BLaER1 treated with 17β-estradiol and CSF1 and Interleukin-3, amounts not matched to agents 10 nM and 100 nM (cell line): ENCODE measurements at regions not wholly inside any gene's neighbourhood (a gene's known extent, or its start where the extent isn't known, plus 50 kb on each side); places are given as distances from the start of the nearest gene placed in this dataset.
"Not testable (repeated sequence)": the region's sequence is repeated elsewhere in the genome, so short reads cannot be mapped to it uniquely, and the experiment has no call there.

ENCODE experiments used
- H3K27ac ChIP-seq, 11 experiments: shearing (Covaris generic); formaldehyde crosslinking; 2 replicates each; pipeline ENCODE4 v1.8.1; 2022
- H3K27me3 ChIP-seq, 11 experiments: shearing (Covaris generic); formaldehyde crosslinking; 2 replicates each; pipeline ENCODE4 v1.8.1; 2022
- H3K36me3 ChIP-seq, 11 experiments: shearing (Covaris generic); formaldehyde crosslinking; 2 replicates each; pipeline ENCODE4 v1.8.1; 2022
- H3K4me1 ChIP-seq, 10 experiments: shearing (Covaris generic); formaldehyde crosslinking; 2 replicates each; pipeline ENCODE4 v1.8.1; 2022
- H3K4me2 ChIP-seq, 11 experiments: shearing (Covaris generic); formaldehyde crosslinking; 2 replicates each; pipeline ENCODE4 v1.8.1; 2022
- H3K4me3 ChIP-seq, 10 experiments: shearing (Covaris generic); formaldehyde crosslinking; 2 replicates each; pipeline ENCODE4 v1.8.1; 2022
- H3K9ac ChIP-seq, 11 experiments: shearing (Covaris generic); formaldehyde crosslinking; 2 replicates each; pipeline ENCODE4 v1.8.1; 2022
- H3K9me3 ChIP-seq, 11 experiments: shearing (Covaris generic); formaldehyde crosslinking; replicated peaks in 1 of 11; 2 replicates each; pipeline ENCODE4 v1.8.1; 2022
- H4K20me1 ChIP-seq, 11 experiments: shearing (Covaris generic); formaldehyde crosslinking; 2 replicates each; pipeline ENCODE4 v1.8.1; 2022
- Cebpa-rat ChIP-seq, 11 experiments: shearing (Covaris generic); IDR thresholded peaks; 2 replicates each; pipeline ENCODE4 v1.8.1; 2022

- no peak overlapping the region for H3K27ac ChIP-seq
- H3K4me3 ChIP-seq, result no peak overlapping the region
- H3K4me1 ChIP-seq, result no peaks in the 10 kb centered on the region
- TF ChIP-seq Cebpa-rat (IDR thresholded peaks at IDR 0.05), result no peak
- no peak overlapping the region for H3K9ac ChIP-seq
- no peak overlapping the region for H3K4me2 ChIP-seq
- no peaks in the 10 kb centered on the region for H4K20me1 ChIP-seq
- H3K27me3 ChIP-seq, result no peaks in the 10 kb centered on the region
- no peaks in the 10 kb centered on the region; a peak in 4 of 22 replicates for H3K9me3 ChIP-seq
- no peaks in the 10 kb centered on the region for H3K36me3 ChIP-seq
Measured at GRCh38 chr6:121536345-121536744, 100.9 kb downstream of the GJA1 start.

- Histone ChIP-seq H3K9me3 (no peaks in the 10 kb centered on the region), H3K4me3 (no peak overlapping the region), H3K4me2 (no peak overlapping the region), H3K36me3 (no peaks in the 10 kb centered on the region), H3K27me3 (no peaks in the 10 kb centered on the region), H3K9ac (no peak overlapping the region), H3K4me1 (no peaks in the 10 kb centered on the region), H3K27ac (no peak overlapping the region), H4K20me1 (no peaks in the 10 kb centered on the region)
- TF ChIP-seq Cebpa-rat (IDR thresholded peaks at IDR 0.05), result no peak
Measured at GRCh38 chr6:121539439-121539838, 104.0 kb downstream of the GJA1 start.

GRCh38 chr6:121540210-121540609 lies 104.8 kb downstream of the GJA1 start:
- TF ChIP-seq Cebpa-rat (IDR thresholded peaks at IDR 0.05), result no peak
- Histone ChIP-seq H4K20me1 (no peaks in the 10 kb centered on the region), H3K27ac (no peak overlapping the region), H3K9me3 (no peaks in the 10 kb centered on the region), H3K4me1 (no peaks in the 10 kb centered on the region), H3K9ac (no peak overlapping the region), H3K36me3 (no peaks in the 10 kb centered on the region), H3K4me2 (no peak overlapping the region), H3K4me3 (no peak overlapping the region), H3K27me3 (no peaks in the 10 kb centered on the region)

- H4K20me1 ChIP-seq, result no peaks in the 10 kb centered on the region
- no peaks in the 10 kb centered on the region for H3K4me1 ChIP-seq
- no peaks in the 10 kb centered on the region for H3K27me3 ChIP-seq
- TF ChIP-seq Cebpa-rat (IDR thresholded peaks at IDR 0.05), result no peak
- no peaks in the 10 kb centered on the region for H3K9me3 ChIP-seq
- no peak overlapping the region for H3K4me2 ChIP-seq
- no peaks in the 10 kb centered on the region for H3K36me3 ChIP-seq
- H3K9ac ChIP-seq, result no peak overlapping the region
- no peak overlapping the region for H3K4me3 ChIP-seq
- no peak overlapping the region for H3K27ac ChIP-seq
Measured at GRCh38 chr6:121544691-121545090, 109.2 kb downstream of the GJA1 start.

GRCh38 chr6:121548131-121548530 lies 112.7 kb downstream of the GJA1 start:
- Histone ChIP-seq H3K27me3 (no peaks in the 10 kb centered on the region), H3K4me3 (no peak overlapping the region), H4K20me1 (no peaks in the 10 kb centered on the region), H3K9me3 (no peaks in the 10 kb centered on the region), H3K4me1 (no peaks in the 10 kb centered on the region), H3K4me2 (no peak overlapping the region), H3K27ac (no peak overlapping the region), H3K36me3 (no peaks in the 10 kb centered on the region), H3K9ac (no peak overlapping the region)
- no peak for TF ChIP-seq Cebpa-rat (IDR thresholded peaks at IDR 0.05)

GRCh38 chr6:121549736-121550135 lies 114.3 kb downstream of the GJA1 start:
- no peaks in the 10 kb centered on the region for H3K4me1 ChIP-seq
- no peaks in the 10 kb centered on the region for H4K20me1 ChIP-seq
- no peak overlapping the region for H3K27ac ChIP-seq
- no peak overlapping the region for H3K4me2 ChIP-seq
- H3K27me3 ChIP-seq, result no peaks in the 10 kb centered on the region
- no peak overlapping the region for H3K4me3 ChIP-seq
- no peak overlapping the region for H3K9ac ChIP-seq
- H3K9me3 ChIP-seq, result no peaks in the 10 kb centered on the region
- no peaks in the 10 kb centered on the region for H3K36me3 ChIP-seq
- no peak for TF ChIP-seq Cebpa-rat (IDR thresholded peaks at IDR 0.05)

- Histone ChIP-seq H3K9me3 (no peaks in the 10 kb centered on the region), H3K27me3 (no peaks in the 10 kb centered on the region), H3K27ac (no peak overlapping the region), H3K36me3 (no peaks in the 10 kb centered on the region), H3K4me3 (no peak overlapping the region), H3K4me2 (no peak overlapping the region), H3K4me1 (no peaks in the 10 kb centered on the region), H3K9ac (no peak overlapping the region), H4K20me1 (no peaks in the 10 kb centered on the region)
- no peak for TF ChIP-seq Cebpa-rat (IDR thresholded peaks at IDR 0.05)
Measured at GRCh38 chr6:121550491-121551010, 115.1 kb downstream of the GJA1 start.

- TF ChIP-seq Cebpa-rat (IDR thresholded peaks at IDR 0.05), result no peak
- Histone ChIP-seq H4K20me1 (no peaks in the 10 kb centered on the region), H3K36me3 (no peaks in the 10 kb centered on the region), H3K9ac (no peak overlapping the region), H3K27me3 (no peaks in the 10 kb centered on the region), H3K27ac (no peak overlapping the region), H3K4me3 (no peak overlapping the region), H3K4me2 (no peak overlapping the region), H3K4me1 (no peaks in the 10 kb centered on the region), H3K9me3 (no peaks in the 10 kb centered on the region)
Measured at GRCh38 chr6:121555201-121555600, 119.8 kb downstream of the GJA1 start.

GRCh38 chr6:121556149-121556548 lies 120.7 kb downstream of the GJA1 start:
- H3K9me3 ChIP-seq, H3K4me2 ChIP-seq, H3K4me3 ChIP-seq, H3K27ac ChIP-seq, H3K27me3 ChIP-seq, H3K9ac ChIP-seq, H4K20me1 ChIP-seq, H3K4me1 ChIP-seq, H3K36me3 ChIP-seq: not testable (repeated sequence)

- TF ChIP-seq Cebpa-rat (IDR thresholded peaks at IDR 0.05), result no peak
- no peak overlapping the region for H3K4me3 ChIP-seq
- H3K36me3 ChIP-seq, result no peaks in the 10 kb centered on the region
Measured at GRCh38 chr6:121557146-121557940, 121.9 kb downstream of the GJA1 start.

More at GRCh38 chr6:121557146-121557940, 121.9 kb downstream of the GJA1 start:
- Histone ChIP-seq H3K4me1 (no peaks in the 10 kb centered on the region), H3K9me3 (peaks cover 0 to 6% (median 2%) of the 10 kb centered on the region in 11 experiments; a peak in 8 of 22 replicates), H3K27ac (no peak overlapping the region), H4K20me1 (no peaks in the 10 kb centered on the region), H3K4me2 (no peak overlapping the region), H3K27me3 (no peaks in the 10 kb centered on the region), H3K9ac (no peak overlapping the region)
